Endothelial cell of umbilical vein (primary cell): ENCODE measurements at regions not wholly inside any gene's neighbourhood (a gene's known extent, or its start where the extent isn't known, plus 50 kb on each side); places are given as distances from the start of the nearest gene placed in this dataset.

Source experiments
- BruUV-seq: library from RNA; stranded (reverse); fragments of 400-500 nt; replicated peaks from 2 replicates; lab custom pipeline; 2021; lab: Mats Ljungman, UMichigan
- CTCF ChIA-PET: fragments of 300-600, 350-600 bp; sonication (Branson Sonifier 250); formaldehyde crosslinking; loops from one replicate; lab custom pipeline; 2021; ENCODE audit warnings: antibody characterized with exemption, inconsistent platforms; lab: Charles Lee
- POLR2A ChIA-PET: fragments of 300-600, 350-600 bp; sonication (Branson Sonifier 250); formaldehyde crosslinking; loops from one replicate; lab custom pipeline; 2021; ENCODE audit warnings: antibody characterized with exemption, inconsistent platforms; lab: Charles Lee
- DNase-seq: peaks from one replicate; pipeline ENCODE4 v3.0.0-alpha.2; 2011; ENCODE audit warnings: low read depth, low spot score
- FAIRE-seq: peaks from 2 replicates; lab custom pipeline; 2011; peaks lifted over from hg19 to GRCh38; lab: Jason Lieb, UNC
- H2AFZ ChIP-seq: 2 replicates; pipeline ENCODE4 v1.6.0; 2012; ENCODE audit warnings: low read depth, low read length, control low read depth, inconsistent platforms
- H3K27ac ChIP-seq: 2 replicates; pipeline ENCODE4 v1.5.1; 2011; ENCODE audit warnings: low read depth, mild to moderate bottlenecking, control low read depth, low read length, moderate library complexity; ENCODE audit not compliant: insufficient read depth
- H3K27me3 ChIP-seq, 2 experiments: 2 replicates each; pipeline versions ENCODE4 v1.6.0 to v1.6.1; 2011; ENCODE audit warnings: low read length in 2 of 2, mixed read lengths in 1 of 2; ENCODE audit not compliant: control insufficient read depth in 2 of 2, insufficient read depth in 2 of 2
- H3K36me3 ChIP-seq, 2 experiments: 2 replicates in 1 of 2; 3 replicates in 1 of 2; pipeline ENCODE4 v1.5.1; 2011; ENCODE audit warnings: low read length in 2 of 2, mild to moderate bottlenecking in 1 of 2, moderate library complexity in 1 of 2; ENCODE audit not compliant: control insufficient read depth in 2 of 2, insufficient read depth in 2 of 2; ENCODE audit errors: extremely low read depth in 1 of 2
- H3K4me1 ChIP-seq: 3 replicates; pipeline ENCODE4 v1.5.1; 2011; ENCODE audit warnings: mild to moderate bottlenecking, low read length; ENCODE audit not compliant: control insufficient read depth, insufficient read depth; ENCODE audit errors: extremely low read depth
- H3K4me2 ChIP-seq: 2 replicates; pipeline ENCODE4 v1.6.1; 2011; ENCODE audit warnings: low read length, control low read depth, mixed read lengths; ENCODE audit not compliant: insufficient read depth
- H3K4me3 ChIP-seq, 3 experiments: fragments of 200-600 bp in 1 of 3; sonication (generic), shearing (Covaris generic) in 1 of 3; replicated peaks in 1 of 3; 2 replicates each; pipeline ENCODE4 v1.5.1; 2011 to 2016; ENCODE audit warnings: control low read depth in 3 of 3, low read length in 3 of 3, mild to moderate bottlenecking in 2 of 3, inconsistent platforms in 1 of 3, low read depth in 1 of 3, moderate library complexity in 1 of 3; ENCODE audit not compliant: insufficient read depth in 1 of 3
- H3K79me2 ChIP-seq: 2 replicates; pipeline ENCODE4 v1.6.0; 2012; ENCODE audit warnings: low read length, inconsistent platforms; ENCODE audit not compliant: control insufficient read depth, insufficient read depth
- H3K9ac ChIP-seq: replicated peaks from 2 replicates; pipeline ENCODE3; 2011; ENCODE audit warnings: low read length, control low read depth; ENCODE audit not compliant: insufficient read depth; ENCODE audit errors: extremely low read depth
- H3K9me1 ChIP-seq: replicated peaks from 3 replicates; pipeline ENCODE4 v1.6.0; 2011; ENCODE audit warnings: mild to moderate bottlenecking, low read length; ENCODE audit not compliant: control insufficient read depth, insufficient read depth; ENCODE audit errors: extremely low read depth
- H3K9me3 ChIP-seq: replicated peaks from 2 replicates; pipeline ENCODE4 v1.5.1; 2012; ENCODE audit warnings: low read length, inconsistent platforms; ENCODE audit not compliant: control insufficient read depth, insufficient read depth
- H4K20me1 ChIP-seq: replicated peaks from 2 replicates; pipeline ENCODE3; 2011; ENCODE audit warnings: mild to moderate bottlenecking, low read length; ENCODE audit not compliant: control insufficient read depth, insufficient read depth; ENCODE audit errors: extremely low read depth
- EZH2 ChIP-seq: IDR thresholded peaks from 2 replicates; pipeline ENCODE4 v1.6.1; 2012; ENCODE audit warnings: borderline replicate concordance, low read depth, mild to moderate bottlenecking, moderate library complexity, low read length, inconsistent platforms; ENCODE audit not compliant: severe bottlenecking
- FOS ChIP-seq: IDR thresholded peaks from 2 replicates; pipeline ENCODE4 v1.6.1; 2011; ENCODE audit warnings: mild to moderate bottlenecking, low read length, moderate library complexity, borderline replicate concordance; ENCODE audit not compliant: insufficient read depth
- GATA2 ChIP-seq: IDR thresholded peaks from 2 replicates; pipeline ENCODE4 v1.7.0; 2011; ENCODE audit warnings: low read depth, mild to moderate bottlenecking, moderate library complexity, mixed read lengths, low read length; ENCODE audit not compliant: insufficient read length, insufficient read depth
- JUN ChIP-seq: IDR thresholded peaks from 2 replicates; pipeline ENCODE4 v1.6.1; 2011; ENCODE audit warnings: borderline replicate concordance, low read depth; ENCODE audit not compliant: insufficient read length, insufficient read depth
- MYC ChIP-seq: IDR thresholded peaks from one replicate; pipeline ENCODE4 v1.6.1; 2011; ENCODE audit warnings: mild to moderate bottlenecking, low read depth, low read length
- POLR2A ChIP-seq: IDR thresholded peaks from 2 replicates; pipeline ENCODE4 v1.6.1; 2012; ENCODE audit warnings: low read depth, mild to moderate bottlenecking, control low read depth, low read length
- POLR2AphosphoS5 ChIP-seq: IDR thresholded peaks from 2 replicates; pipeline ENCODE4 v1.6.1; 2012; ENCODE audit warnings: low read depth, mild to moderate bottlenecking, control low read depth, low read length, moderate library complexity; ENCODE audit not compliant: insufficient read depth
- dilution Hi-C: fragments of 300-500 bp; cut with MboI; formaldehyde crosslinking; loops from one replicate; pipeline ENCODE4 v1.15.0; 2019; ENCODE audit warnings: low sequenced_read_pairs; ENCODE audit not compliant: extremely low pct_ligation_motif_present
- intact Hi-C: fragments of 100-400 bp; cut with micrococcal nuclease; formaldehyde crosslinking; loops from one replicate; pipeline ENCODE4 v1.10.0; 2022
- TF ChIP-seq, protein P1 (sequence below): IDR thresholded peaks from 2 replicates; pipeline ENCODE4 v1.6.1; 2011; ENCODE audit not compliant: insufficient read depth, insufficient read length
- TF ChIP-seq, protein P2 (sequence below), 2 donors: IDR thresholded peaks; 1 replicate in 1 of 2; 2 replicates in 1 of 2; pipeline ENCODE4 v1.5.1; 2011; ENCODE audit warnings: low read length in 2 of 2, mild to moderate bottlenecking in 2 of 2, moderate library complexity in 2 of 2, control low read depth in 1 of 2, inconsistent platforms in 1 of 2, low read depth in 1 of 2; ENCODE audit not compliant: insufficient read depth in 1 of 2; ENCODE audit errors: extremely low read depth in 1 of 2

DNA sequence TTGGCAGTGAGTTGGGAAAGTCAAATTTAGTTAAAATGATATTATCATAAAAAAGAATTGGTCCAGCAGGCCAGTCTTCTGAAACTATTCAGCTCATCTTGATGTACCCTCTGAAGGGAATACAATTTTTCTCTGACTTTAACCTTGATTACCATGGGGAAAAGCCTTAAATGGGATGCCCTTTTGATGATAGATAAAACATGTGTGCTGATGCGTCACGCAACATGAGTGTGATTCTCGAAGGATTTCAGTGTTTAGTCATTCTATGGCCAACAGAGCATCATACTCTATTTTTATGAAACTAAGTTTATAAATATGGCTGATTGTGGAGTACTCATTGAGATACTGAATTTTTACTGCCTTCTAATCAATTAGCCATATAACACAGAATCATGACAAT, 171.5 kb downstream of the ZNF281 start:
- no peak overlapping the region for H3K27ac ChIP-seq
- intact Hi-C loops, result no loop called here
- DNase-seq, result no peak

More for the DNA sequence above, 171.5 kb downstream of the ZNF281 start:
- FAIRE-seq, result no peak
- peaks cover 22% of the 10 kb centered on the region for H3K4me1 ChIP-seq
- ChIA-PET CTCF (no interaction called here), POLR2A (no interaction called here)
- H3K4me2 ChIP-seq, result no peak overlapping the region
- no peaks in the 10 kb centered on the region for H4K20me1 ChIP-seq
- no peaks in the 10 kb centered on the region for H3K9me3 ChIP-seq
- no peaks in the 10 kb centered on the region for H3K9me1 ChIP-seq
- H3K9ac ChIP-seq, result no peak overlapping the region
- no peak overlapping the region for H3K4me3 ChIP-seq
- TF ChIP-seq EZH2 (no peak), POLR2AphosphoS5 (no peak), POLR2A (no peak), FOS (no peak), MYC (no peak), JUN (no peak), GATA2 (no peak)
- TF ChIP-seq, protein P1, sequence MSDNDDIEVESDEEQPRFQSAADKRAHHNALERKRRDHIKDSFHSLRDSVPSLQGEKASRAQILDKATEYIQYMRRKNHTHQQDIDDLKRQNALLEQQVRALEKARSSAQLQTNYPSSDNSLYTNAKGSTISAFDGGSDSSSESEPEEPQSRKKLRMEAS, result no peak
- TF ChIP-seq, protein P2, sequence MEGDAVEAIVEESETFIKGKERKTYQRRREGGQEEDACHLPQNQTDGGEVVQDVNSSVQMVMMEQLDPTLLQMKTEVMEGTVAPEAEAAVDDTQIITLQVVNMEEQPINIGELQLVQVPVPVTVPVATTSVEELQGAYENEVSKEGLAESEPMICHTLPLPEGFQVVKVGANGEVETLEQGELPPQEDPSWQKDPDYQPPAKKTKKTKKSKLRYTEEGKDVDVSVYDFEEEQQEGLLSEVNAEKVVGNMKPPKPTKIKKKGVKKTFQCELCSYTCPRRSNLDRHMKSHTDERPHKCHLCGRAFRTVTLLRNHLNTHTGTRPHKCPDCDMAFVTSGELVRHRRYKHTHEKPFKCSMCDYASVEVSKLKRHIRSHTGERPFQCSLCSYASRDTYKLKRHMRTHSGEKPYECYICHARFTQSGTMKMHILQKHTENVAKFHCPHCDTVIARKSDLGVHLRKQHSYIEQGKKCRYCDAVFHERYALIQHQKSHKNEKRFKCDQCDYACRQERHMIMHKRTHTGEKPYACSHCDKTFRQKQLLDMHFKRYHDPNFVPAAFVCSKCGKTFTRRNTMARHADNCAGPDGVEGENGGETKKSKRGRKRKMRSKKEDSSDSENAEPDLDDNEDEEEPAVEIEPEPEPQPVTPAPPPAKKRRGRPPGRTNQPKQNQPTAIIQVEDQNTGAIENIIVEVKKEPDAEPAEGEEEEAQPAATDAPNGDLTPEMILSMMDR (IDR thresholded peaks at IDR 0.05; ENCODE audit: extremely low read depth in 1 of 2, insufficient read depth in 1 of 2, low read depth in 1 of 2, low read length in 2 of 2), result no peak
- no peaks in the 10 kb centered on the region for H3K27me3 ChIP-seq
- dilution Hi-C loops, result no loop called here
- no TSS peak for BruUV-seq
- no peaks in the 10 kb centered on the region for H3K79me2 ChIP-seq
- H3K36me3 ChIP-seq, result no peaks in the 10 kb centered on the region
- no peak overlapping the region for H2AFZ ChIP-seq
